Astrocyte (in vitro differentiated cells and primary cell): ENCODE measurements at regions not wholly inside any gene's neighbourhood (a gene's known extent, or its start where the extent isn't known, plus 50 kb on each side); places are given as distances from the start of the nearest gene placed in this dataset.

Source experiments
- EZH2 ChIP-seq: IDR thresholded peaks from 2 replicates; pipeline ENCODE4 v1.6.1; 2012; ENCODE audit warnings: mild to moderate bottlenecking, low read length, inconsistent platforms; ENCODE audit not compliant: insufficient read depth
- TF ChIP-seq, protein P1 (sequence below): IDR thresholded peaks from 2 replicates; pipeline ENCODE4 v1.5.1; 2011; ENCODE audit warnings: low read depth, mild to moderate bottlenecking, inconsistent platforms, low read length, moderate library complexity; ENCODE audit not compliant: insufficient read depth

DNA sequence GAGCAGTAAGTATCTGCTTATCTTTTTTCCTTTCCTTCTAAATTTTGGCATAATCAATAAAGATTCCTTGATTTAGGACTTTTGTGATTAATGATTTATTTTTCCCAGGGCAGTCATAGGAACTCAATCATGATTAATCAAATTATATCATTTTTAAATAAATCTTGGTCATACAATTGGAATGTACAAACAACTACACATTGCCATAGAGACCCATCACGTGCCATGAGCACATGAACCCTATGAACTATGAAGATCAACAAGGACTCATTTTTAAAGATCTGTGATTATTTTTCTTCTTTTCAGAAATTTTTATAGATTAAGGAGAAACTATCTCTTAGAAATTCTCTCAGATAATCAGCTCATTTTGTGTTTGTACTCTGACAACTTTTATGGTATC lies 622.4 kb downstream of the BCKDHB start:
- TF ChIP-seq, protein P1, sequence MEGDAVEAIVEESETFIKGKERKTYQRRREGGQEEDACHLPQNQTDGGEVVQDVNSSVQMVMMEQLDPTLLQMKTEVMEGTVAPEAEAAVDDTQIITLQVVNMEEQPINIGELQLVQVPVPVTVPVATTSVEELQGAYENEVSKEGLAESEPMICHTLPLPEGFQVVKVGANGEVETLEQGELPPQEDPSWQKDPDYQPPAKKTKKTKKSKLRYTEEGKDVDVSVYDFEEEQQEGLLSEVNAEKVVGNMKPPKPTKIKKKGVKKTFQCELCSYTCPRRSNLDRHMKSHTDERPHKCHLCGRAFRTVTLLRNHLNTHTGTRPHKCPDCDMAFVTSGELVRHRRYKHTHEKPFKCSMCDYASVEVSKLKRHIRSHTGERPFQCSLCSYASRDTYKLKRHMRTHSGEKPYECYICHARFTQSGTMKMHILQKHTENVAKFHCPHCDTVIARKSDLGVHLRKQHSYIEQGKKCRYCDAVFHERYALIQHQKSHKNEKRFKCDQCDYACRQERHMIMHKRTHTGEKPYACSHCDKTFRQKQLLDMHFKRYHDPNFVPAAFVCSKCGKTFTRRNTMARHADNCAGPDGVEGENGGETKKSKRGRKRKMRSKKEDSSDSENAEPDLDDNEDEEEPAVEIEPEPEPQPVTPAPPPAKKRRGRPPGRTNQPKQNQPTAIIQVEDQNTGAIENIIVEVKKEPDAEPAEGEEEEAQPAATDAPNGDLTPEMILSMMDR: no peak
- no peak for TF ChIP-seq EZH2
